GM23338 (cell line): ENCODE measurements at regions not wholly inside any gene's neighbourhood (a gene's known extent, or its start where the extent isn't known, plus 50 kb on each side); places are given as distances from the start of the nearest gene placed in this dataset.
A peak's percentile ranks its signal among the peaks of the same experiment; 100 is the strongest.

Experiments
- ATAC-seq: fragments of 200-7000 bp; cut with Tn5 transposase; 3 replicates; pipeline ENCODE4 v1.9.1; 2020
- DNase-seq: peaks from one replicate; pipeline ENCODE4 v3.0.0-alpha.2; 2015; ENCODE audit warnings: low spot score
- H2AFZ ChIP-seq: fragments of 200-600 bp; sonication (generic); 2 replicates; pipeline ENCODE4 v1.8.0; 2016; ENCODE audit warnings: antibody characterized with exemption, mild to moderate bottlenecking, moderate library complexity
- H3F3A ChIP-seq: fragments of 200-600 bp; sonication (generic); replicated peaks from 2 replicates; pipeline ENCODE4 v1.8.0; 2017; ENCODE audit warnings: antibody characterized with exemption, mixed run types, low read depth
- H3K27ac ChIP-seq: fragments of 200-600 bp; sonication (generic); 2 replicates; pipeline ENCODE4 v1.6.1; 2016; ENCODE audit warnings: low read depth
- H3K27me3 ChIP-seq: fragments of 200-600 bp; sonication (generic); 2 replicates; pipeline ENCODE4 v1.8.0; 2016; ENCODE audit warnings: mild to moderate bottlenecking, mixed run types, moderate library complexity; ENCODE audit not compliant: insufficient read depth
- H3K36me3 ChIP-seq: fragments of 200-600 bp; sonication (generic); 2 replicates; pipeline ENCODE4 v1.8.0; 2016; ENCODE audit warnings: mild to moderate bottlenecking; ENCODE audit not compliant: insufficient read depth
- H3K4me1 ChIP-seq: fragments of 200-600 bp; sonication (generic); 2 replicates; pipeline ENCODE4 v1.8.0; 2016; ENCODE audit warnings: mild to moderate bottlenecking, moderate library complexity; ENCODE audit not compliant: insufficient read depth
- H3K4me2 ChIP-seq: fragments of 200-600 bp; sonication (generic); 2 replicates; pipeline ENCODE4 v1.7.1; 2017; ENCODE audit warnings: mixed run types
- H3K4me3 ChIP-seq: fragments of 200-600 bp; sonication (generic); 2 replicates; pipeline ENCODE4 v1.6.1; 2016; ENCODE audit warnings: mixed run types
- H3K79me2 ChIP-seq: fragments of 200-600 bp; sonication (generic); replicated peaks from 2 replicates; pipeline ENCODE4 v1.8.0; 2017; ENCODE audit warnings: mild to moderate bottlenecking; ENCODE audit not compliant: insufficient read depth
- H3K9me2 ChIP-seq: fragments of 200-600 bp; sonication (generic); 2 replicates; pipeline ENCODE4 v1.8.0; 2017; ENCODE audit not compliant: insufficient read depth
- H4K20me1 ChIP-seq: fragments of 200-600 bp; sonication (generic); replicated peaks from 2 replicates; pipeline ENCODE4 v1.8.0; 2017; ENCODE audit warnings: mild to moderate bottlenecking; ENCODE audit not compliant: insufficient read depth
- H3K27ac Mint-ChIP-seq: 2 replicates; pipeline ENCODE4 v1.8.0; 2020; ENCODE audit warnings: inconsistent platforms, mild to moderate bottlenecking, moderate library complexity, mixed read lengths
- H3K27me3 Mint-ChIP-seq: 3 replicates; pipeline ENCODE4 v1.8.0; 2022; ENCODE audit warnings: low read depth, mild to moderate bottlenecking, moderate library complexity, mixed read lengths, inconsistent platforms; ENCODE audit not compliant: insufficient read depth, poor library complexity
- H3K36me3 Mint-ChIP-seq: 3 replicates; pipeline ENCODE4 v1.8.0; 2021; ENCODE audit warnings: low read depth, mild to moderate bottlenecking, inconsistent platforms, moderate library complexity, mixed read lengths
- H3K4me1 Mint-ChIP-seq: 3 replicates; pipeline ENCODE4 v1.8.0; 2020; ENCODE audit warnings: mild to moderate bottlenecking, inconsistent platforms, mixed read lengths
- H3K4me3 Mint-ChIP-seq: 3 replicates; pipeline ENCODE4 v1.8.0; 2021; ENCODE audit warnings: moderate library complexity, mild to moderate bottlenecking, inconsistent platforms, mixed read lengths
- H3K9me3 Mint-ChIP-seq: 3 replicates; pipeline ENCODE4 v1.8.0; 2020; ENCODE audit warnings: moderate library complexity, mild to moderate bottlenecking, inconsistent platforms, mixed read lengths
- CREB1 ChIP-seq: fragments of 250-450 bp; sonication (Bioruptor Pico); IDR thresholded peaks from 2 replicates; pipeline ENCODE4 v1.5.0; 2020; ENCODE audit warnings: low read depth, mild to moderate bottlenecking, moderate library complexity
- EZH2 ChIP-seq: fragments of 200-600 bp; sonication (generic); IDR thresholded peaks from one replicate; pipeline ENCODE4 v1.8.0; 2017; ENCODE audit warnings: antibody characterized with exemption, mild to moderate bottlenecking, low read depth; ENCODE audit not compliant: unreplicated experiment
- JUNB ChIP-seq: IDR thresholded peaks from one replicate; pipeline ENCODE4 v1.6.1; 2016; ENCODE audit warnings: antibody characterized with exemption; ENCODE audit not compliant: unreplicated experiment
- NANOG ChIP-seq: IDR thresholded peaks from 2 replicates; pipeline ENCODE4 v1.6.1; 2016; ENCODE audit warnings: antibody characterized with exemption, borderline replicate concordance
- POLR2AphosphoS5 ChIP-seq: IDR thresholded peaks from 2 replicates; pipeline ENCODE4 v1.6.1; 2016; ENCODE audit warnings: antibody characterized with exemption, low read depth
- ZNF331 ChIP-seq: fragments of 250-450 bp; sonication (Bioruptor Pico); IDR thresholded peaks from 2 replicates; pipeline ENCODE4 v1.5.0; 2020; ENCODE audit warnings: low read depth, mild to moderate bottlenecking, moderate library complexity
- TF ChIP-seq, protein P1 (sequence below), 2 experiments: fragments of 200-600 bp in 1 of 2; sonication (generic) in 1 of 2; conservative IDR thresholded peaks; 2 replicates each; pipeline versions ENCODE4 v1.5.1 to v1.6.1; 2016 to 2017; ENCODE audit warnings: antibody characterized with exemption in 2 of 2, low read depth in 2 of 2, mild to moderate bottlenecking in 2 of 2, moderate library complexity in 1 of 2
- TF ChIP-seq, protein P2 (sequence below): IDR thresholded peaks from one replicate; pipeline ENCODE4 v1.6.1; 2018; ENCODE audit warnings: antibody characterized with exemption; ENCODE audit not compliant: unreplicated experiment

GRCh38 chr1:234675572-234675971 lies 65.6 kb upstream of the IRF2BP2 start:
- peak overlapping the region; percentile 69 for H3K4me3 Mint-ChIP-seq

DNA sequence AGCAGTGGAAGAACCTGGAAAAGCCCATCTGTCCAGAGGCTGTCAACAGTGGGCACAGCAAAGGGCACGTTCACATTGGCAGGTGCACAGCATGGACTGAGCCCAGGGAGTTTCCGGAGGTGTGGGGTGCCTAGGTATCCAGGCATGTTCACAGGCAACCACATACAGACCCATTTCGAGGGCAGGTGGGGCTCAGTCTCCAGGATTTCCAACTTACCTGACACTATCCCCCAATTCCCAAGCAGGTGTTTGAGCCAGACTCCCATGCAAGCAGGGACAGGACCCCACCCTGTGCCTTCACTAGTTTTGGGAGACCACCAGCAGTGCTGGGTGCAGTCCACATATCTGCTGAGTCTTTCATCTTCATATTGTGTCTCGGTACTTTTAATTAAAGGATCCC lies 65.0 kb upstream of the IRF2BP2 start:
- H3F3A ChIP-seq = no peaks in the 10 kb centered on the region
- H3K9me3 Mint-ChIP-seq = no peaks in the 10 kb centered on the region
- TF ChIP-seq CREB1 (CRISPR knock-in tag) = no peak
- TF ChIP-seq, protein P1, sequence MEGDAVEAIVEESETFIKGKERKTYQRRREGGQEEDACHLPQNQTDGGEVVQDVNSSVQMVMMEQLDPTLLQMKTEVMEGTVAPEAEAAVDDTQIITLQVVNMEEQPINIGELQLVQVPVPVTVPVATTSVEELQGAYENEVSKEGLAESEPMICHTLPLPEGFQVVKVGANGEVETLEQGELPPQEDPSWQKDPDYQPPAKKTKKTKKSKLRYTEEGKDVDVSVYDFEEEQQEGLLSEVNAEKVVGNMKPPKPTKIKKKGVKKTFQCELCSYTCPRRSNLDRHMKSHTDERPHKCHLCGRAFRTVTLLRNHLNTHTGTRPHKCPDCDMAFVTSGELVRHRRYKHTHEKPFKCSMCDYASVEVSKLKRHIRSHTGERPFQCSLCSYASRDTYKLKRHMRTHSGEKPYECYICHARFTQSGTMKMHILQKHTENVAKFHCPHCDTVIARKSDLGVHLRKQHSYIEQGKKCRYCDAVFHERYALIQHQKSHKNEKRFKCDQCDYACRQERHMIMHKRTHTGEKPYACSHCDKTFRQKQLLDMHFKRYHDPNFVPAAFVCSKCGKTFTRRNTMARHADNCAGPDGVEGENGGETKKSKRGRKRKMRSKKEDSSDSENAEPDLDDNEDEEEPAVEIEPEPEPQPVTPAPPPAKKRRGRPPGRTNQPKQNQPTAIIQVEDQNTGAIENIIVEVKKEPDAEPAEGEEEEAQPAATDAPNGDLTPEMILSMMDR (conservative IDR thresholded peaks at IDR 0.05; ENCODE audit: low read depth in 2 of 2) = no peak
- TF ChIP-seq POLR2AphosphoS5 = no peak
- TF ChIP-seq, protein P2, sequence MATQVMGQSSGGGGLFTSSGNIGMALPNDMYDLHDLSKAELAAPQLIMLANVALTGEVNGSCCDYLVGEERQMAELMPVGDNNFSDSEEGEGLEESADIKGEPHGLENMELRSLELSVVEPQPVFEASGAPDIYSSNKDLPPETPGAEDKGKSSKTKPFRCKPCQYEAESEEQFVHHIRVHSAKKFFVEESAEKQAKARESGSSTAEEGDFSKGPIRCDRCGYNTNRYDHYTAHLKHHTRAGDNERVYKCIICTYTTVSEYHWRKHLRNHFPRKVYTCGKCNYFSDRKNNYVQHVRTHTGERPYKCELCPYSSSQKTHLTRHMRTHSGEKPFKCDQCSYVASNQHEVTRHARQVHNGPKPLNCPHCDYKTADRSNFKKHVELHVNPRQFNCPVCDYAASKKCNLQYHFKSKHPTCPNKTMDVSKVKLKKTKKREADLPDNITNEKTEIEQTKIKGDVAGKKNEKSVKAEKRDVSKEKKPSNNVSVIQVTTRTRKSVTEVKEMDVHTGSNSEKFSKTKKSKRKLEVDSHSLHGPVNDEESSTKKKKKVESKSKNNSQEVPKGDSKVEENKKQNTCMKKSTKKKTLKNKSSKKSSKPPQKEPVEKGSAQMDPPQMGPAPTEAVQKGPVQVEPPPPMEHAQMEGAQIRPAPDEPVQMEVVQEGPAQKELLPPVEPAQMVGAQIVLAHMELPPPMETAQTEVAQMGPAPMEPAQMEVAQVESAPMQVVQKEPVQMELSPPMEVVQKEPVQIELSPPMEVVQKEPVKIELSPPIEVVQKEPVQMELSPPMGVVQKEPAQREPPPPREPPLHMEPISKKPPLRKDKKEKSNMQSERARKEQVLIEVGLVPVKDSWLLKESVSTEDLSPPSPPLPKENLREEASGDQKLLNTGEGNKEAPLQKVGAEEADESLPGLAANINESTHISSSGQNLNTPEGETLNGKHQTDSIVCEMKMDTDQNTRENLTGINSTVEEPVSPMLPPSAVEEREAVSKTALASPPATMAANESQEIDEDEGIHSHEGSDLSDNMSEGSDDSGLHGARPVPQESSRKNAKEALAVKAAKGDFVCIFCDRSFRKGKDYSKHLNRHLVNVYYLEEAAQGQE = no peak

More at GRCh38 chr1:234675572-234675971, 65.6 kb upstream of the IRF2BP2 start:
- Mint-ChIP-seq H3K9me3 (no peaks in the 10 kb centered on the region), H3K27ac (no peak overlapping the region), H3K4me1 (peaks cover 5% of the 10 kb centered on the region; the same call in 2 of the 3 replicates), H3K36me3 (no peaks in the 10 kb centered on the region), H3K27me3 (no peaks in the 10 kb centered on the region)
- Histone ChIP-seq H3K36me3 (no peaks in the 10 kb centered on the region), H3K27me3 (no peaks in the 10 kb centered on the region), H3K4me2 (peak overlapping the region; percentile 78; the same call in 1 of the 2 replicates), H4K20me1 (no peaks in the 10 kb centered on the region), H3K9me2 (no peaks in the 10 kb centered on the region), H2AFZ (peak overlapping the region; percentile 72), H3K4me3 (peak overlapping the region; percentile 49), H3K4me1 (peaks cover 4% of the 10 kb centered on the region; the same call in 1 of the 2 replicates), H3K79me2 (no peaks in the 10 kb centered on the region), H3K27ac (no peak overlapping the region), H3F3A (no peaks in the 10 kb centered on the region)
- ATAC-seq = no peak
- no peak for DNase-seq
- TF ChIP-seq NANOG = no peak
- no peak for TF ChIP-seq ZNF331 (CRISPR knock-in tag)
- TF ChIP-seq CREB1 (CRISPR knock-in tag) = no peak
- no peak for TF ChIP-seq JUNB
- TF ChIP-seq, protein P1 (conservative IDR thresholded peaks at IDR 0.05; ENCODE audit: low read depth in 2 of 2) = no peak
- TF ChIP-seq POLR2AphosphoS5 = no peak
- no peak for TF ChIP-seq EZH2

More for the DNA sequence above, 65.0 kb upstream of the IRF2BP2 start:
- no peak for DNase-seq
- H3K4me1 ChIP-seq = peaks cover 4% of the 10 kb centered on the region; the same call in 1 of the 2 replicates
- H3K27ac Mint-ChIP-seq = no peak overlapping the region
- peaks cover 2% of the 10 kb centered on the region; the same call in 1 of the 3 replicates for H3K36me3 Mint-ChIP-seq
- H3K27ac ChIP-seq = no peak overlapping the region
- no peaks in the 10 kb centered on the region for H3K79me2 ChIP-seq
- H3K27me3 ChIP-seq = no peaks in the 10 kb centered on the region
- H3K4me3 ChIP-seq = no peak overlapping the region
- peaks cover 3% of the 10 kb centered on the region for H3K27me3 Mint-ChIP-seq
- peaks cover 5% of the 10 kb centered on the region; the same call in 2 of the 3 replicates for H3K4me1 Mint-ChIP-seq
- H3K4me3 Mint-ChIP-seq = no peak overlapping the region
- H3K9me2 ChIP-seq = no peaks in the 10 kb centered on the region
- no peak overlapping the region for H2AFZ ChIP-seq
- no peak overlapping the region for H3K4me2 ChIP-seq
- H4K20me1 ChIP-seq = no peaks in the 10 kb centered on the region
- no peak for ATAC-seq
- no peaks in the 10 kb centered on the region for H3K36me3 ChIP-seq
